KMS-11 (cell line): ENCODE measurements at regions not wholly inside any gene's neighbourhood (a gene's known extent, or its start where the extent isn't known, plus 50 kb on each side); places are given as distances from the start of the nearest gene placed in this dataset.

Experiments
- H2AFZ ChIP-seq: fragments of 200-600 bp; sonication (generic); 2 replicates; pipeline ENCODE4 v1.6.1; 2016; ENCODE audit warnings: antibody characterized with exemption, mixed run types, low read depth
- H3K27ac ChIP-seq: fragments of 200-600 bp; sonication (generic); 2 replicates; pipeline ENCODE4 v1.6.1; 2016; ENCODE audit warnings: mild to moderate bottlenecking, mixed run types
- H3K27me3 ChIP-seq: fragments of 200-600 bp; sonication (generic); 2 replicates; pipeline ENCODE4 v1.6.1; 2017; ENCODE audit warnings: mild to moderate bottlenecking, low read depth, mixed run types, moderate library complexity; ENCODE audit not compliant: insufficient read depth
- H3K36me3 ChIP-seq: fragments of 200-600 bp; sonication (generic); 2 replicates; pipeline ENCODE4 v1.6.1; 2017; ENCODE audit warnings: mild to moderate bottlenecking, mixed run types; ENCODE audit not compliant: insufficient read depth
- H3K4me1 ChIP-seq: fragments of 200-600 bp; sonication (generic); 2 replicates; pipeline ENCODE4 v1.6.1; 2016; ENCODE audit warnings: mild to moderate bottlenecking, low read depth, mixed run types; ENCODE audit not compliant: poor library complexity, severe bottlenecking
- H3K4me2 ChIP-seq: fragments of 200-600 bp; sonication (generic); 2 replicates; pipeline ENCODE4 v1.7.0; 2016; ENCODE audit warnings: mild to moderate bottlenecking, mixed run types
- H3K4me3 ChIP-seq: fragments of 200-600 bp; sonication (generic); IDR thresholded peaks from 2 replicates; pipeline ENCODE4 v1.6.1; 2017; ENCODE audit warnings: low read depth, low read length, mixed read lengths; ENCODE audit not compliant: insufficient read depth
- H3K79me2 ChIP-seq: fragments of 200-600 bp; sonication (generic); 2 replicates; pipeline ENCODE4 v1.6.1; 2016; ENCODE audit warnings: low read depth, mixed run types; ENCODE audit not compliant: insufficient read depth
- H3K9ac ChIP-seq: fragments of 200-600 bp; sonication (generic); 2 replicates; pipeline ENCODE4 v1.6.1; 2016; ENCODE audit warnings: mild to moderate bottlenecking, mixed run types
- H4K20me1 ChIP-seq: fragments of 200-600 bp; sonication (generic); 2 replicates; pipeline ENCODE4 v1.6.1; 2016; ENCODE audit warnings: mild to moderate bottlenecking, mixed run types; ENCODE audit not compliant: insufficient read depth
- TF ChIP-seq, protein P1 (sequence below): fragments of 200-600 bp; sonication (generic); conservative IDR thresholded peaks from 2 replicates; pipeline ENCODE4 v1.6.1; 2017; ENCODE audit warnings: low read depth, mild to moderate bottlenecking, antibody characterized with exemption, low read length, moderate library complexity, mixed read lengths

- no peaks in the 10 kb centered on the region for H3K79me2 ChIP-seq
- no peak overlapping the region for H3K4me2 ChIP-seq
- no peaks in the 10 kb centered on the region for H4K20me1 ChIP-seq
- TF ChIP-seq, protein P1, sequence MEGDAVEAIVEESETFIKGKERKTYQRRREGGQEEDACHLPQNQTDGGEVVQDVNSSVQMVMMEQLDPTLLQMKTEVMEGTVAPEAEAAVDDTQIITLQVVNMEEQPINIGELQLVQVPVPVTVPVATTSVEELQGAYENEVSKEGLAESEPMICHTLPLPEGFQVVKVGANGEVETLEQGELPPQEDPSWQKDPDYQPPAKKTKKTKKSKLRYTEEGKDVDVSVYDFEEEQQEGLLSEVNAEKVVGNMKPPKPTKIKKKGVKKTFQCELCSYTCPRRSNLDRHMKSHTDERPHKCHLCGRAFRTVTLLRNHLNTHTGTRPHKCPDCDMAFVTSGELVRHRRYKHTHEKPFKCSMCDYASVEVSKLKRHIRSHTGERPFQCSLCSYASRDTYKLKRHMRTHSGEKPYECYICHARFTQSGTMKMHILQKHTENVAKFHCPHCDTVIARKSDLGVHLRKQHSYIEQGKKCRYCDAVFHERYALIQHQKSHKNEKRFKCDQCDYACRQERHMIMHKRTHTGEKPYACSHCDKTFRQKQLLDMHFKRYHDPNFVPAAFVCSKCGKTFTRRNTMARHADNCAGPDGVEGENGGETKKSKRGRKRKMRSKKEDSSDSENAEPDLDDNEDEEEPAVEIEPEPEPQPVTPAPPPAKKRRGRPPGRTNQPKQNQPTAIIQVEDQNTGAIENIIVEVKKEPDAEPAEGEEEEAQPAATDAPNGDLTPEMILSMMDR: no peak
- no peak overlapping the region for H3K4me3 ChIP-seq
- no peak overlapping the region for H2AFZ ChIP-seq
- H3K4me1 ChIP-seq: no peaks in the 10 kb centered on the region
- H3K9ac ChIP-seq: no peak overlapping the region
- no peak overlapping the region for H3K27ac ChIP-seq
- H3K36me3 ChIP-seq: no peaks in the 10 kb centered on the region
- H3K27me3 ChIP-seq: no peaks in the 10 kb centered on the region
Observed at GRCh38 chr12:18805516-18806248, 67.8 kb downstream of the CAPZA3 start.

GRCh38 chr12:18807714-18808113 lies 69.8 kb downstream of the CAPZA3 start:
- H2AFZ ChIP-seq: no peak overlapping the region
- H3K9ac ChIP-seq: no peak overlapping the region
- H3K36me3 ChIP-seq: no peaks in the 10 kb centered on the region
- TF ChIP-seq, protein P1: no peak
- no peaks in the 10 kb centered on the region for H3K27me3 ChIP-seq
- no peak overlapping the region for H3K27ac ChIP-seq
- no peaks in the 10 kb centered on the region for H3K79me2 ChIP-seq
- no peak overlapping the region for H3K4me3 ChIP-seq
- no peaks in the 10 kb centered on the region for H3K4me1 ChIP-seq
- H3K4me2 ChIP-seq: no peak overlapping the region
- H4K20me1 ChIP-seq: no peaks in the 10 kb centered on the region

DNA sequence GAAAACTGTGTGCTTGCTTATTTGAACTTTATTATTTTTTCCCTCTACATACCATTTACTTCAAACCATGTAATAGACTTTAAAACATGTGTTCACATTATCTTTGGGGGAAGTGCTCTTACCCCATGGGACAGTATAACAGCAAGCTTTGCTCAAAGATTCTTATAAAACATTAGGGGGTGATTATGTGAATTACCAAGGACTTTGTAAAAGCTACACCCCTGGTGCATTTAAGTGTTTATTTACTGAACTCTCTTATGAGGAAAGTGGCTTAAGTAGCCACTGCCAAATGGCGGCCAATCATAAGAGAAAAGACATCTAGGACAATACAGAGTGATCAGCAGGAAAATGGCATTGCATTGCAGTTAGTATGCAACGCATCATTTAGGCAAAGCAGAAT lies 70.3 kb downstream of the CAPZA3 start:
- Histone ChIP-seq H3K27ac (no peak overlapping the region), H3K4me2 (no peak overlapping the region), H4K20me1 (no peaks in the 10 kb centered on the region), H3K4me3 (no peak overlapping the region), H2AFZ (no peak overlapping the region), H3K79me2 (no peaks in the 10 kb centered on the region), H3K27me3 (no peaks in the 10 kb centered on the region), H3K4me1 (no peaks in the 10 kb centered on the region), H3K36me3 (no peaks in the 10 kb centered on the region), H3K9ac (no peak overlapping the region)
- TF ChIP-seq, protein P1: no peak

DNA sequence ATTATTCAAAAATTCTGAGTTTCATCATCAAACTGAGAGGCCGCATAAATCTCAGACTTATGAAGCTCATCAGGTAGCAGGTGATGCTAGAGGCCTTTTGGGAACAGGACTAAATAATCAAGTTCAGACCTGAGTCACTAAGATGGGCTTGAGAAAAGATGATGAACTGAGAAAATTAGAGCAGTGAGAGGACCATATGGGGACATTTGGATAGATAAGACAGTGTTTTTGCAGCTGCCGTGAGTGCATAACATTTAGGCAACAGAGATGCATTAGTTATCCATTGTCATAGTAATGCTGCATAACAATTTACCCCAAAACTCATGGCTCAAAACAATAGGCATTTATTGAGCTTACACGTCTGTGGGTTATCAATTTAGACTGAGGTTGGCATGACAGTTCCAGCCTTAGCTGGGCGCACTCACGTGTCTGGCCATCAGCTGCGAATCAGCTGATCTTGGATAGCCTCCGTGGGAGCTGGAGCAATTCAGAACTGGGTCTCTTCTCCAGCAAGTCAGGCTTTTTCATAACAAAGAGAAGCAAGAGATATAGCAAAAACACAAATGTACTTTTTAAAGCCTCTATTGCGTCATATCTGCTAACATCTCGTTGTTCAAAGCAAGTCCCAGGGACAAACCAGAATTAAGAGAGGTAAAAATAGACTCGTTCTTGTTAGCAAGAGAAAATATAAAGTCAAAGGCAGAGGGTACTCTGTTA lies 72.8 kb downstream of the CAPZA3 start:
- H3K36me3 ChIP-seq: no peaks in the 10 kb centered on the region
- H2AFZ ChIP-seq: no peak overlapping the region
- no peaks in the 10 kb centered on the region for H3K27me3 ChIP-seq
- no peaks in the 10 kb centered on the region for H3K4me1 ChIP-seq
- TF ChIP-seq, protein P1: no peak
- H3K4me3 ChIP-seq: no peak overlapping the region
- H3K27ac ChIP-seq: no peak overlapping the region
- H3K9ac ChIP-seq: no peak overlapping the region
- no peaks in the 10 kb centered on the region for H4K20me1 ChIP-seq
- no peak overlapping the region for H3K4me2 ChIP-seq
- no peaks in the 10 kb centered on the region for H3K79me2 ChIP-seq
